GM23338 (cell line): ENCODE measurements at regions not wholly inside any gene's neighbourhood (a gene's known extent, or its start where the extent isn't known, plus 50 kb on each side); places are given as distances from the start of the nearest gene placed in this dataset.

Experiments
- ATAC-seq: fragments of 200-7000 bp; cut with Tn5 transposase; 3 replicates; pipeline ENCODE4 v1.9.1; 2020
- DNase-seq: peaks from one replicate; pipeline ENCODE4 v3.0.0-alpha.2; 2015; ENCODE audit warnings: low spot score
- H2AFZ ChIP-seq: fragments of 200-600 bp; sonication (generic); 2 replicates; pipeline ENCODE4 v1.8.0; 2016; ENCODE audit warnings: antibody characterized with exemption, mild to moderate bottlenecking, moderate library complexity
- H3F3A ChIP-seq: fragments of 200-600 bp; sonication (generic); replicated peaks from 2 replicates; pipeline ENCODE4 v1.8.0; 2017; ENCODE audit warnings: antibody characterized with exemption, mixed run types, low read depth
- H3K27ac ChIP-seq: fragments of 200-600 bp; sonication (generic); 2 replicates; pipeline ENCODE4 v1.6.1; 2016; ENCODE audit warnings: low read depth
- H3K27me3 ChIP-seq: fragments of 200-600 bp; sonication (generic); 2 replicates; pipeline ENCODE4 v1.8.0; 2016; ENCODE audit warnings: mild to moderate bottlenecking, mixed run types, moderate library complexity; ENCODE audit not compliant: insufficient read depth
- H3K36me3 ChIP-seq: fragments of 200-600 bp; sonication (generic); 2 replicates; pipeline ENCODE4 v1.8.0; 2016; ENCODE audit warnings: mild to moderate bottlenecking; ENCODE audit not compliant: insufficient read depth
- H3K4me1 ChIP-seq: fragments of 200-600 bp; sonication (generic); 2 replicates; pipeline ENCODE4 v1.8.0; 2016; ENCODE audit warnings: mild to moderate bottlenecking, moderate library complexity; ENCODE audit not compliant: insufficient read depth
- H3K4me2 ChIP-seq: fragments of 200-600 bp; sonication (generic); 2 replicates; pipeline ENCODE4 v1.7.1; 2017; ENCODE audit warnings: mixed run types
- H3K4me3 ChIP-seq: fragments of 200-600 bp; sonication (generic); 2 replicates; pipeline ENCODE4 v1.6.1; 2016; ENCODE audit warnings: mixed run types
- H3K79me2 ChIP-seq: fragments of 200-600 bp; sonication (generic); replicated peaks from 2 replicates; pipeline ENCODE4 v1.8.0; 2017; ENCODE audit warnings: mild to moderate bottlenecking; ENCODE audit not compliant: insufficient read depth
- H3K9me2 ChIP-seq: fragments of 200-600 bp; sonication (generic); 2 replicates; pipeline ENCODE4 v1.8.0; 2017; ENCODE audit not compliant: insufficient read depth
- H4K20me1 ChIP-seq: fragments of 200-600 bp; sonication (generic); replicated peaks from 2 replicates; pipeline ENCODE4 v1.8.0; 2017; ENCODE audit warnings: mild to moderate bottlenecking; ENCODE audit not compliant: insufficient read depth
- H3K27ac Mint-ChIP-seq: 2 replicates; pipeline ENCODE4 v1.8.0; 2020; ENCODE audit warnings: inconsistent platforms, mild to moderate bottlenecking, moderate library complexity, mixed read lengths
- H3K27me3 Mint-ChIP-seq: 3 replicates; pipeline ENCODE4 v1.8.0; 2022; ENCODE audit warnings: low read depth, mild to moderate bottlenecking, moderate library complexity, mixed read lengths, inconsistent platforms; ENCODE audit not compliant: insufficient read depth, poor library complexity
- H3K36me3 Mint-ChIP-seq: 3 replicates; pipeline ENCODE4 v1.8.0; 2021; ENCODE audit warnings: low read depth, mild to moderate bottlenecking, inconsistent platforms, moderate library complexity, mixed read lengths
- H3K4me1 Mint-ChIP-seq: 3 replicates; pipeline ENCODE4 v1.8.0; 2020; ENCODE audit warnings: mild to moderate bottlenecking, inconsistent platforms, mixed read lengths
- H3K4me3 Mint-ChIP-seq: 3 replicates; pipeline ENCODE4 v1.8.0; 2021; ENCODE audit warnings: moderate library complexity, mild to moderate bottlenecking, inconsistent platforms, mixed read lengths
- H3K9me3 Mint-ChIP-seq: 3 replicates; pipeline ENCODE4 v1.8.0; 2020; ENCODE audit warnings: moderate library complexity, mild to moderate bottlenecking, inconsistent platforms, mixed read lengths
- CREB1 ChIP-seq: fragments of 250-450 bp; sonication (Bioruptor Pico); IDR thresholded peaks from 2 replicates; pipeline ENCODE4 v1.5.0; 2020; ENCODE audit warnings: low read depth, mild to moderate bottlenecking, moderate library complexity
- EZH2 ChIP-seq: fragments of 200-600 bp; sonication (generic); IDR thresholded peaks from one replicate; pipeline ENCODE4 v1.8.0; 2017; ENCODE audit warnings: antibody characterized with exemption, mild to moderate bottlenecking, low read depth; ENCODE audit not compliant: unreplicated experiment
- EZH2phosphoT487 ChIP-seq: fragments of 200-600 bp; sonication (generic); IDR thresholded peaks from one replicate; pipeline ENCODE4 v1.8.1; 2018; ENCODE audit warnings: antibody characterized with exemption; ENCODE audit not compliant: unreplicated experiment
- JUNB ChIP-seq: IDR thresholded peaks from one replicate; pipeline ENCODE4 v1.6.1; 2016; ENCODE audit warnings: antibody characterized with exemption; ENCODE audit not compliant: unreplicated experiment
- NANOG ChIP-seq: IDR thresholded peaks from 2 replicates; pipeline ENCODE4 v1.6.1; 2016; ENCODE audit warnings: antibody characterized with exemption, borderline replicate concordance
- STAT1 ChIP-seq: IDR thresholded peaks from one replicate; pipeline ENCODE4 v1.6.1; 2016; ENCODE audit warnings: antibody characterized with exemption; ENCODE audit not compliant: unreplicated experiment
- ZNF114 ChIP-seq: fragments of 250-450 bp; sonication (Bioruptor Pico); IDR thresholded peaks from 2 replicates; pipeline ENCODE4 v1.5.0; 2020; ENCODE audit warnings: mild to moderate bottlenecking, moderate library complexity
- ZNF331 ChIP-seq: fragments of 250-450 bp; sonication (Bioruptor Pico); IDR thresholded peaks from 2 replicates; pipeline ENCODE4 v1.5.0; 2020; ENCODE audit warnings: low read depth, mild to moderate bottlenecking, moderate library complexity
- TF ChIP-seq, protein P1 (sequence below), 2 experiments: fragments of 200-600 bp in 1 of 2; sonication (generic) in 1 of 2; conservative IDR thresholded peaks; 2 replicates each; pipeline versions ENCODE4 v1.5.1 to v1.6.1; 2016 to 2017; ENCODE audit warnings: antibody characterized with exemption in 2 of 2, low read depth in 2 of 2, mild to moderate bottlenecking in 2 of 2, moderate library complexity in 1 of 2
- TF ChIP-seq, protein P2 (sequence below): IDR thresholded peaks from 2 replicates; pipeline ENCODE4 v1.6.1; 2016; ENCODE audit warnings: antibody characterized with exemption
- TF ChIP-seq, protein P3 (sequence below): IDR thresholded peaks from one replicate; pipeline ENCODE4 v1.6.1; 2018; ENCODE audit warnings: antibody characterized with exemption; ENCODE audit not compliant: unreplicated experiment

DNA sequence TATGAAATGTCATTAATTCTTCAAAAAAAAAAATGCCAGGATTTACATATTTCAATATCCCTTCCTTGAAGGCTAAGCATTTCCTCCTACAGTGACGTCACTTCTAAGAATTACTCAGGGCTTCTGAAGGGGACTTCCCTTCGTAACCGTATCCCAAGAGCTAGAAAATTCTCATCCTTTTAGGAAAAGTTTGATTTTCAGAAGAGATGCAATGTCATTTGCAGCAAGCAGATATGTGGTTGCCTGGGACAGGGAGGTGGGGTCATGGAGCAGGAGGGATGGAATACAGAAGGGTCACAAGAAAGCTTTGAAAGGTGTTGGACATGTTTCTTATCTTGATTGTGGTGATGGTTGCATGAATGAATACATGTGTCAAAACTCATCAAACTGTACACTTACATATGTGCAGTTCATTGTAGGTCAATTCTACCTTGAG is 97.0 kb upstream of the ATL2 start:
- no peaks in the 10 kb centered on the region for H4K20me1 ChIP-seq
- ATAC-seq = no peak
- TF ChIP-seq, protein P1, sequence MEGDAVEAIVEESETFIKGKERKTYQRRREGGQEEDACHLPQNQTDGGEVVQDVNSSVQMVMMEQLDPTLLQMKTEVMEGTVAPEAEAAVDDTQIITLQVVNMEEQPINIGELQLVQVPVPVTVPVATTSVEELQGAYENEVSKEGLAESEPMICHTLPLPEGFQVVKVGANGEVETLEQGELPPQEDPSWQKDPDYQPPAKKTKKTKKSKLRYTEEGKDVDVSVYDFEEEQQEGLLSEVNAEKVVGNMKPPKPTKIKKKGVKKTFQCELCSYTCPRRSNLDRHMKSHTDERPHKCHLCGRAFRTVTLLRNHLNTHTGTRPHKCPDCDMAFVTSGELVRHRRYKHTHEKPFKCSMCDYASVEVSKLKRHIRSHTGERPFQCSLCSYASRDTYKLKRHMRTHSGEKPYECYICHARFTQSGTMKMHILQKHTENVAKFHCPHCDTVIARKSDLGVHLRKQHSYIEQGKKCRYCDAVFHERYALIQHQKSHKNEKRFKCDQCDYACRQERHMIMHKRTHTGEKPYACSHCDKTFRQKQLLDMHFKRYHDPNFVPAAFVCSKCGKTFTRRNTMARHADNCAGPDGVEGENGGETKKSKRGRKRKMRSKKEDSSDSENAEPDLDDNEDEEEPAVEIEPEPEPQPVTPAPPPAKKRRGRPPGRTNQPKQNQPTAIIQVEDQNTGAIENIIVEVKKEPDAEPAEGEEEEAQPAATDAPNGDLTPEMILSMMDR (conservative IDR thresholded peaks at IDR 0.05; ENCODE audit: low read depth in 2 of 2) = no peak
- no peaks in the 10 kb centered on the region for H3K9me2 ChIP-seq
- no peaks in the 10 kb centered on the region for H3F3A ChIP-seq
- no peak overlapping the region for H3K4me3 ChIP-seq
- no peak overlapping the region for H3K4me2 ChIP-seq
- H3K27me3 ChIP-seq = no peaks in the 10 kb centered on the region
- no peak overlapping the region for H3K27ac ChIP-seq
- Mint-ChIP-seq H3K4me3 (no peak overlapping the region), H3K4me1 (peaks cover 3% of the 10 kb centered on the region; the same call in 1 of the 3 replicates), H3K9me3 (no peaks in the 10 kb centered on the region), H3K36me3 (no peaks in the 10 kb centered on the region), H3K27ac (no peak overlapping the region), H3K27me3 (no peaks in the 10 kb centered on the region)
- H2AFZ ChIP-seq = no peak overlapping the region
- no peaks in the 10 kb centered on the region for H3K36me3 ChIP-seq
- H3K79me2 ChIP-seq = no peaks in the 10 kb centered on the region
- H3K4me1 ChIP-seq = no peaks in the 10 kb centered on the region
- DNase-seq = no peak

DNA sequence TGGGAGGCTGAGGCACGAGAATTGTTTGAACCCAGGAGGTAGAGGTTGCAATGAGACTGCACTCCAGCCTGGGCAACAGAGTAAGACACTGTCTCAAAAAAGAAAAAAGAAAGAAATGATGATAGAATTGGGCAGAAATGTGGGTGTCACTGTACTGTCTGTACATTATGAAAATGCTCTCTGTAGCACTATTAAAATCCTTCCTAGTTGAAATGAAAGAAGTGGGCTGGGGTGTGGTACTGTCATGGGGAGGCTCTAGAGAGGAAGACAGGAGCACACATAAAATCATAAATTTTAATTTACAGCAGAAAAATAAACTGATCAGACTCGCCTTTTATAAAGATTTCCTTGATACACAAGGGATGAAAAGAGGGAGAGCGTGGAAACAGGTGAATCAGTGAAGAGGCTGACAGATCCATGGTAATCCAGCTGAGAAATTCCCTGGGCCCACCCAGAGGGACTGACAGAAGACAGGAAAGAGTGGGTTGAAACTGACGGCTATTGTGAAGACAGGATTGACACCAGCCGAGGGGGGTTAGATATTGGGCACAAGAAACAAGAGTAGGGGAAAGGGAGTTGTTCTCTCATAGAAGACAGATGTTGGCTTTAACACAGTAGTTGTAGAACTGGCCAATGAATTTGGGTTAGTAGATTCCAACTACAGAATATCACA is 96.4 kb upstream of the ATL2 start:
- ATAC-seq = no peak
- no peak overlapping the region for H3K27ac ChIP-seq
- H3K36me3 ChIP-seq = no peaks in the 10 kb centered on the region
- H3K9me2 ChIP-seq = no peaks in the 10 kb centered on the region
- Mint-ChIP-seq H3K36me3 (no peaks in the 10 kb centered on the region), H3K4me3 (no peak overlapping the region), H3K9me3 (no peaks in the 10 kb centered on the region), H3K27ac (no peak overlapping the region), H3K27me3 (no peaks in the 10 kb centered on the region), H3K4me1 (no peaks in the 10 kb centered on the region; the same call in 2 of the 3 replicates)
- DNase-seq = no peak
- H3F3A ChIP-seq = no peaks in the 10 kb centered on the region
- TF ChIP-seq STAT1 (no peak), CREB1 (CRISPR knock-in tag) (no peak), EZH2phosphoT487 (no peak), ZNF331 (no peak)
- H4K20me1 ChIP-seq = no peaks in the 10 kb centered on the region
- H2AFZ ChIP-seq = no peak overlapping the region
- no peak overlapping the region for H3K4me3 ChIP-seq
- no peak overlapping the region for H3K4me2 ChIP-seq
- no peaks in the 10 kb centered on the region for H3K79me2 ChIP-seq
- H3K4me1 ChIP-seq = no peaks in the 10 kb centered on the region
- no peaks in the 10 kb centered on the region for H3K27me3 ChIP-seq

DNA sequence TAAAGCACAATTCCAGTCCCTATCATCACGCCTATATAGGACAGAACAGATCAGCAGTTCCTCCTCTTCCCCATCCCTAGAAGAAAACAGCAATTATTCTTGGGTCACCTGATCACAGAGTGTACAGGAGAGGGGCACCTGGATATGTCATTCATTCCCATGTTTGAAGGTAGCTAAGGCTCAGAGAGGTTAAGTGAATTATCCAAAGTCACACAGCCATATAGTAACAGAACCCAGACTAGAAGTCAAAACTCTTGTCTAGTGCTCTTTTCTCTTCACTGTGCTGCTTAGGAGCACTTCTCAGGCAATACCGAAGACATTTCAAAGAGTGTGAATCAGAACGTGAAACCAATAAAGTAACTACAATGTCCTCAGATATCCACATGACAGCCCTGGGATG is 93.0 kb upstream of the ATL2 start:
- no peak for ATAC-seq
- no peaks in the 10 kb centered on the region for H3K27me3 Mint-ChIP-seq
- no peaks in the 10 kb centered on the region for H4K20me1 ChIP-seq
- TF ChIP-seq NANOG (no peak), JUNB (no peak), EZH2phosphoT487 (no peak), ZNF331 (no peak), ZNF114 (no peak), EZH2 (no peak), CREB1 (CRISPR knock-in tag) (no peak)
- TF ChIP-seq, protein P2, sequence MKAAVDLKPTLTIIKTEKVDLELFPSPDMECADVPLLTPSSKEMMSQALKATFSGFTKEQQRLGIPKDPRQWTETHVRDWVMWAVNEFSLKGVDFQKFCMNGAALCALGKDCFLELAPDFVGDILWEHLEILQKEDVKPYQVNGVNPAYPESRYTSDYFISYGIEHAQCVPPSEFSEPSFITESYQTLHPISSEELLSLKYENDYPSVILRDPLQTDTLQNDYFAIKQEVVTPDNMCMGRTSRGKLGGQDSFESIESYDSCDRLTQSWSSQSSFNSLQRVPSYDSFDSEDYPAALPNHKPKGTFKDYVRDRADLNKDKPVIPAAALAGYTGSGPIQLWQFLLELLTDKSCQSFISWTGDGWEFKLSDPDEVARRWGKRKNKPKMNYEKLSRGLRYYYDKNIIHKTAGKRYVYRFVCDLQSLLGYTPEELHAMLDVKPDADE = no peak
- TF ChIP-seq, protein P3, sequence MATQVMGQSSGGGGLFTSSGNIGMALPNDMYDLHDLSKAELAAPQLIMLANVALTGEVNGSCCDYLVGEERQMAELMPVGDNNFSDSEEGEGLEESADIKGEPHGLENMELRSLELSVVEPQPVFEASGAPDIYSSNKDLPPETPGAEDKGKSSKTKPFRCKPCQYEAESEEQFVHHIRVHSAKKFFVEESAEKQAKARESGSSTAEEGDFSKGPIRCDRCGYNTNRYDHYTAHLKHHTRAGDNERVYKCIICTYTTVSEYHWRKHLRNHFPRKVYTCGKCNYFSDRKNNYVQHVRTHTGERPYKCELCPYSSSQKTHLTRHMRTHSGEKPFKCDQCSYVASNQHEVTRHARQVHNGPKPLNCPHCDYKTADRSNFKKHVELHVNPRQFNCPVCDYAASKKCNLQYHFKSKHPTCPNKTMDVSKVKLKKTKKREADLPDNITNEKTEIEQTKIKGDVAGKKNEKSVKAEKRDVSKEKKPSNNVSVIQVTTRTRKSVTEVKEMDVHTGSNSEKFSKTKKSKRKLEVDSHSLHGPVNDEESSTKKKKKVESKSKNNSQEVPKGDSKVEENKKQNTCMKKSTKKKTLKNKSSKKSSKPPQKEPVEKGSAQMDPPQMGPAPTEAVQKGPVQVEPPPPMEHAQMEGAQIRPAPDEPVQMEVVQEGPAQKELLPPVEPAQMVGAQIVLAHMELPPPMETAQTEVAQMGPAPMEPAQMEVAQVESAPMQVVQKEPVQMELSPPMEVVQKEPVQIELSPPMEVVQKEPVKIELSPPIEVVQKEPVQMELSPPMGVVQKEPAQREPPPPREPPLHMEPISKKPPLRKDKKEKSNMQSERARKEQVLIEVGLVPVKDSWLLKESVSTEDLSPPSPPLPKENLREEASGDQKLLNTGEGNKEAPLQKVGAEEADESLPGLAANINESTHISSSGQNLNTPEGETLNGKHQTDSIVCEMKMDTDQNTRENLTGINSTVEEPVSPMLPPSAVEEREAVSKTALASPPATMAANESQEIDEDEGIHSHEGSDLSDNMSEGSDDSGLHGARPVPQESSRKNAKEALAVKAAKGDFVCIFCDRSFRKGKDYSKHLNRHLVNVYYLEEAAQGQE = no peak

More for the DNA sequence above, 93.0 kb upstream of the ATL2 start:
- Histone ChIP-seq H3K4me2 (no peak overlapping the region), H3K79me2 (no peaks in the 10 kb centered on the region), H3F3A (no peaks in the 10 kb centered on the region), H3K36me3 (no peaks in the 10 kb centered on the region), H3K4me1 (0 out of 2 replicates have a peak, but pooled peaks cover 3% of the 10 kb centered on the region), H3K4me3 (no peak overlapping the region), H2AFZ (no peak overlapping the region), H3K27me3 (no peaks in the 10 kb centered on the region), H3K27ac (no peak overlapping the region), H3K9me2 (no peaks in the 10 kb centered on the region)
- no peak overlapping the region for H3K4me3 Mint-ChIP-seq
- H3K27ac Mint-ChIP-seq = no peak overlapping the region
- H3K36me3 Mint-ChIP-seq = no peaks in the 10 kb centered on the region
- H3K4me1 Mint-ChIP-seq = peaks cover 4% of the 10 kb centered on the region; the same call in 1 of the 3 replicates
- H3K9me3 Mint-ChIP-seq = no peaks in the 10 kb centered on the region
- no peak for DNase-seq
